GM18907 (cell line): ENCODE measurements at regions not wholly inside any gene's neighbourhood (a gene's known extent, or its start where the extent isn't known, plus 50 kb on each side); places are given as distances from the start of the nearest gene placed in this dataset.

ENCODE experiments used
- ATAC-seq: cut with Tn5 transposase; IDR thresholded peaks from one replicate; pipeline ENCODE4 v1.9.1; 2021; ENCODE audit warnings: mild to moderate bottlenecking, moderate library complexity; ENCODE audit not compliant: unreplicated experiment

- ATAC-seq: no peak
These were observed 204.4 kb upstream of the ESRRG start for GRCh38 chr1:216927633-216928032.

DNA sequence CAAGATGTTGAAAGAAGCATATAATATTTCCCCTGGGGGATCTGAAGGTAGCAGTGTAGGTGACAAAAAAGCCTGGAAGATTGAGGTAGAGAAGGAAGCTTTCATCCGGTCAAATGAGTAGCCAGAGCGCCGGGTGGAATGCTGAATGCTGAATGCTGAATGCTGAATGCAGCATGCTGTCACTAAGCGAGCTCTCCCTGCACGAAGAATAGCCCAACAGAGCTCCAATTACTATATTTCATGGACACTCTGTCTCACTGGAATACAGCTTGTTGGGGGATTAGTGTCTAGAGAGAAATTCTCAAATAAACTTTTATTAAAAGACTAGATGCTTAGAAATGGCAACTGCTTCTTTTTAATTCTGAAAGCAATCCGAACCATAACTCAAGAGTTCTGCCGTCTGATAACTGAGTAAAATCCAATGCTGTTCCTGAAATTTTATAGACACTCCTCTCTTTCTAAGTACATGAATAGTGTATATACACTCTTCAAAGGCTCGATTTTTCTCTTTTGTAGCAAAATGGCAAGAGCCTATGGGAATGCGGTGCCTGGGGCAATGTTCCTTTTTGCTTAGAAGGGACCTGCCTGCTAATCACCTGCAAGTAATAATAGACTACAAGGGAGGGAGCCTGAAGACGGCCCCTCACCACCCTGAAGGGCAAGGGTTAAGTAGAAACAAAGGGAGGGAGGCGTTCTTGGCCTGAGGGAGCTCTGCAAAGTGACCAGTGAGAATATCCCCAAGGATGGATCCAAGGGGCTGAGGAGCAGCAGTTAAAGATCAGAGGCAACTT, 203.7 kb upstream of the ESRRG start:
- ATAC-seq: no peak

GRCh38 chr1:216925962-216926625, 202.9 kb upstream of the ESRRG start:
- no peak for ATAC-seq

- no peak for ATAC-seq
These were observed 201.5 kb upstream of the ESRRG start for GRCh38 chr1:216924732-216925131.

DNA sequence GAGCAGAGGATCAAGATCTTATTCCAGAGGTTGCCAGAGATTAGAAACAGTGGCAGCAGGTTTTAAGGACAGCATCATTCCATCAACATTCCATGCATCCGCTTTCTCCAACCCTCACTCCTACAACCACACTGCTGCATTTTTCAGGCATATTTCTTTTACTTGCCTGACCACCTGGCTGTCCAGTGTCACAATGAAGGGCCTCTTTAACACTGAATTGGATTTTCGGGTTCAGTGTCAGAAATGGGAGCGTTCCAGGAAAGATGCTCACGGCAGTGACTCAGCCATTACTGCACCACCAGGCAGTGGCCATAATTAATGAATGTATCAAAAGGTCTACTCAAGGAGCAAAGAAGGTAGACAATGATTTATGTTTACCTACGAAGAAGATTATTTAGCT, 200.4 kb upstream of the ESRRG start:
- ATAC-seq: no peak

DNA sequence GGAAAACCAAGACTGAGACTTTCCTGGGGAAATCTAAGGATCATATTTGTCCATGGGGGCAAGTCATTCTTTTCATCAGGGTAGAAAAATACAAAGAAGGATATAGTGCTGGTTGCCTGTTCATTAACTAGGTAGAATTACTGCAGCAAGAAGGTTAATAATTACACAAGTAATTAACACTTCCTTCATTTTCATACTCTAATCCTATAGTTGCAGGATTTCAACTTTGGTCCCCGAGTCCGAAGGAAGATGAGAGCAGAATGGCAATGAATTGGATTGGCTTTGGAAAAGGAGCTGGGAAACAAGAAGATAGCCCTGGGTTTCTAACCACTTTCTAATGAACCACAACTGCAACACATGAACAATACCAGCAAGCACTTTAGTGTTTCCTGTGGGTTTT, 199.2 kb upstream of the ESRRG start:
- ATAC-seq: no peak

- no peak for ATAC-seq
These were observed 198.6 kb upstream of the ESRRG start for GRCh38 chr1:216921866-216922265.

GRCh38 chr1:216919060-216919970, 196.1 kb upstream of the ESRRG start:
- no peak for ATAC-seq

DNA sequence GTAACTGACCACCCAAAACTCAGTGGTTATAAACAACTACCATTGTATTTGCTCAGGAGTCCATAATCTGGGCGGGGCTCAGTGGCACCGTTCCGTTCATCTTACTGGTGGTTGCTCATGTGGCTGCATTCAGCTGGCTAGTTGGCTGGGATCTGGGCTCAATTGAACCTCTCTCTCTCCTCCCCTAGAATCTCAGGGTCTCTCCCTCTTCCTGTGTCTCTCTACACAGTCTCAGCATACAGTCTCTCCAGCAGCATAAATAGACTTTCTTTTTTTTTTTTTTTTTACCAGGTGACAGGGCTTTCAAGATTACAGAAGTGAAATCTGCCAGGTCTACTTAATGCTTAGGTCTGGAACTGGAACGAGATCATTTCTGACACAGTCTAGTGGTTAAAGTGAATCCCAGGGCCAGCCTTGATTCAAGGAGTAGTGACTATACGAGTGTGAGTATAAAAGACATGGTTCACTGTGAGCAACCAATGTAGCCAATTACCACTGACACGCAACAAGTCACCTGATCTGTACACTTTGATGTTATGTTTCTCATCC, 193.7 kb upstream of the ESRRG start:
- no peak for ATAC-seq

DNA sequence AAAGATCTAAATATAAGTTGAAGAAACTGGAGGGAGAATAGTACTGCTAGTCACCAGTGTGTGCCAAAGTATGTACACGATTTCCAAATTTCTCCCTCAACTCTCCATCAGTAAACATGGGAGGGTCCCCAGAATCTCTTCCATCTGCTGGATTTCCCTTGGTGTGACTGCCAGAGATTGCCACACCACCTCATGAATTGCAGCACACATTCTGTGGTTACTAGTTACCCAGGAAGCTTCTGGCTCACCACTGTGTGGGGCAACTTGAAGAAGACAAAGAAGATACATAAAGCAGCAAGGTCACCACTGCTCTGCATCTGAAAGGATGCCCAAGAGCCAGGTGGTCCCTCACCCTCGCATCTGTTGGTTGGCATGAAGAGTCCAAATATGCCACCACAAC, 191.7 kb upstream of the ESRRG start:
- ATAC-seq: no peak

DNA sequence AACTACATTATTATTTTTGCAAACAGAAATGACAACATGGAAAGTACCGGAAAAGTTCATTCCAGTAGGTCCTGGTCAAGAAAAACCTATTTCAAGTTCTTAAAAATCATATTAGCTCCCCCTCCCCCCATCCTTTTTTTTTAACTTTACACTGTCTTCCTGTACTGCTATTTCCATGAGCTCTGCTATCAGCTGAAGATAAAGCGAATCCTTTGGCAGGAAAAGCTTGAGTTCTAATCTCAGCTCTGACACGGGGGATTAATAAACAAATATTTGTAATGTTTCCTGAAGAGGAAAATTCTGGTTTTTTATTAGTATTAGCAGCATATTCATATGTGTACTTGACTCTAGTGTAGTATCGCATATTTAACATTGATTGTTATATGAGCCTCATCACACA, 190.7 kb upstream of the ESRRG start:
- no peak for ATAC-seq

GRCh38 chr1:216910081-216910840, 187.0 kb upstream of the ESRRG start:
- no peak for ATAC-seq

DNA sequence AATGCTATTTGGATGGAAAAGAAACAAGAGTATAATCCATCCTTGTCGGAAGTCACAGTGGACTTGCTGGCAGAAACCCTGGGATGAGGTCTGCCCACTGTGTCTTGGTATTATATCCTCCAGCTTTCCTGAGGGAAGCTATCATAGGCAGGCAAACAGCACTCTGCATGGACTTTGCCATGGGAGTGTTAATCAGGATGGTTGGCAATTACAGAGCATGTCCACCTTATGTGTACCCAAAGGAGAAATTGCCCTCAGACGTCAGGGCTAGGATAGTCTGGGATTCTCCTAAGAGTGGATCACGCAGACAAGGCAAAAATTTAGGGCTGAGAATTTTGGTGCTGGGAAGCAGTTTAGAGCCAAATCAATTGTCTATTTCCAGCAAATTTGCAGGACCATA, 184.9 kb upstream of the ESRRG start:
- ATAC-seq: no peak

DNA sequence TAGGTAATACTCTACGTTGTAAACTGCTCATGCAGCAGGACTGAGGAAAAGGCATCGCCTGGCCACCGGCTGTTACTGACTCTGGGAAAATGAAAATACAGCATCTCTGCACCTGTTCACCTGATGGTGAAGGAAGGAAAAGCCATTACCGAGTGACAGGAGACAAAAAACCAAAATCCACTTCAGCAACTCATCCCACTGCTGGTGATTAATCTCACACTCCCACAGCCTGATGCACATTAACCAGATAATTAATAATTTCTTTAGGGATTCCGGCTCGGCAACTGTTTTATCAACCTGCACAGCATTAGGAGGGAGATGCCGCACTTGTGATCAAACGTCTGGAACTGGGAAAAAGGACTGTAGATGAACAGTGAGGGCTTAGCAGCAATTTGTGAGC, 183.9 kb upstream of the ESRRG start:
- no peak for ATAC-seq

- ATAC-seq: no peak
These were observed 182.6 kb upstream of the ESRRG start for GRCh38 chr1:216905781-216906180.

DNA sequence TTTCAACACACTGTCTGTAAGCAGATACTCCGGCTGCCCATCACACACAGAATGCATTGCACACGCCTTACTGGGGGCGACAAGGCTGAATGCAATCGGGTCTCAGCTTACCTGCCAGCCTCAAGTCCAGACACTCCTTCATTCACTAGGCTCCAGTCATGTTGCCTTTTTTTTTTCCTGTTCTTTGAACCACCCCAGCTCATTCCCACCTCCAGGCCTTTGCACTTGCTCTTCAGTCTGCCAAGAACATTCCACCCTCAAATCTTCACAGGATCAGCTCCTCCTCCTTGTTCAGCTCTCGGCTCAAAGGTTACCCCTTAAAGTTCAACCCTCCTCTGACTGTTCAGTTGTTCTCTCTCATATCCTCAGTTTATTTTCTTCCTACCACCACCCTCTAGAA, 181.9 kb upstream of the ESRRG start:
- no peak for ATAC-seq

DNA sequence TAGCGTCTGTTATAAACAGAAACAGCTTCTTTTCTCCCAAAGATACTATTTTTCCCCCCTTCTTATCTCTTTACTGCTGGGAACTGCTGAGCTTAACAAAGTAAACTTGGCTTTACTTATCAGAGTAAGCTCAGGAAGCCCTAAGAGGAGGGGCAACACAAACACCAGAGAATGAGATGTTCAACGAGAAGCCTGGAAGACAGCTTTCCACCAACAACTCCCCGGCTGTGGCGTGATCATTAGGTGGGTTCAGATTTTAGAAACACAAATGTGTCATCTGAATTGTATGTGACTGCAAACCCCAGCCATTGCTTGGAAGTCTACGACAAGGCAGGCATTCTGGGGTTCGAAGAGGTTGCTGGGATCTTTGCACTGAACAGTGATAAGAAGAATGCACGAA, 181.2 kb upstream of the ESRRG start:
- ATAC-seq: no peak

DNA sequence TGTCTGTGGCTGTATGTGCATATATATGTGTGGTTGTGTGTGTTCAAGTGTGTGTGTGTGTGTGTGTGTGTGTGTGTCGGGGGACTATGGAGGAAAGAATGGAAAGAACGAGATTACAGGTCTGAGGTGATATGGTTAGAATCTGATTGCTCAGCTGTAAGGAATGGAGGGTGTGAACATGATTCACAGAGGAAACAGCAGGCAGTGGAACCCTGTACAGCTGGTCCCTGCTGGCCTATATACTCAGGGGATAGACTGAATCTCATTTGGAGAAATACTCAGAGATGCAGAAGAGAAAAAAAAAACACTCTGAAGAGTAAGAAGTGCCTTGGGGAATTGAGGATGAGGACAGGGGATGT, 180.1 kb upstream of the ESRRG start:
- no peak for ATAC-seq

- no peak for ATAC-seq
These were observed 179.6 kb upstream of the ESRRG start for GRCh38 chr1:216902669-216903381.

GRCh38 chr1:216900116-216900620, 176.9 kb upstream of the ESRRG start:
- ATAC-seq: no peak
